ENCODE measurements at regions not wholly inside any gene's neighbourhood (a gene's known extent, or its start where the extent isn't known, plus 50 kb on each side); places are given as distances from the start of the nearest gene placed in this dataset.

DNA sequence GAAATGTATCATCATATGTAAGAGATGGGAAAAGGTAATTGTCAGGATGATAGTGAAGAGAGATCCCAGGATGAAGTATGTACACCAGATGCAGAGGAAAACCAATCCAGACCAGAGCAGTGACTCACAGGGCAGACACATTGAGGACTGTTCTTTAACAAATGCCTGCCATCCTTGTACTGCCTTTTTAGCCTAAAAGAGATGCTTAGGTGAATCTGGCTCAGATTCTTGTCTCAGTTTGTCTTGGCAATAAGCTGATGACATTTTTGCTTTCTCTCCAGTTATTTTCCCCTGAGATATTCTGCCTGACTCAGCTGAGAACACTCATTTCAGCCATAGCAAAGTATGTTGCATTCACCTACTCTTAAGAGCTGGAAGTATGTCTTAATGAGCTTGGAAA lies 405.3 kb upstream of the USP15 start:
- peaks cover 3% of the 10 kb centered on the region for H3K4me1 Mint-ChIP-seq
- H3K27me3 ChIP-seq, result no peaks in the 10 kb centered on the region

DNA sequence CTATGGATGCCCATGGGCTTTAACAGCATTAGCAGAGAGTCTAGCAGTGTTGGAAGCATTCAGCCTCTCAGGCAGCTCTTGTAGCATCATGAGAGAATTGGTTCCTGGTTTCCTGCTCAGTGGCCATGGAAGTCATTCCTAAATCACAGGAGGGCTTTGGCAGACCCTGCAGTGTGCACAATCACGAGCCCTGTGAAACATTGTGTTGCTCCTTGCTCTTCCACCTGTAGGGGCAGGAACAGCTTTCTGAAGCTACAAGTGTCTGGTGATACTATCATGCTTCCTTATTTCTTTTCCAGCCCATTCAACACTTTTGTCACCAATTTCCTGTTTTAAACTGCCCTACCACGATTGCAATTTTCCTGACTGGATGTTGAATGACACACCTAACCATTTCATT lies 402.2 kb upstream of the USP15 start:
- no peak overlapping the region for H3K27ac Mint-ChIP-seq
- no peaks in the 10 kb centered on the region for H3K27me3 Mint-ChIP-seq (ENCODE audit: insufficient read depth, low read depth)
- no peak overlapping the region for H3K4me3 ChIP-seq
- H2AFZ ChIP-seq (replicated peaks), result peak overlapping the region; percentile 55
- no peaks in the 10 kb centered on the region for H4K20me1 ChIP-seq (ENCODE audit: low read depth)
- no peaks in the 10 kb centered on the region for H3K9me3 Mint-ChIP-seq
- no peaks in the 10 kb centered on the region for H3K36me3 Mint-ChIP-seq
- no peaks in the 10 kb centered on the region for H3K9me3 ChIP-seq (ENCODE audit: low read depth)
- no peaks in the 10 kb centered on the region for H3K79me2 ChIP-seq (ENCODE audit: low read depth)
- no peak overlapping the region for H3K27ac ChIP-seq
- no peaks in the 10 kb centered on the region for H3K4me1 ChIP-seq
- no peak overlapping the region for H3K4me2 ChIP-seq
- peaks cover 16% of the 10 kb centered on the region for H3K4me1 Mint-ChIP-seq
- H3K36me3 ChIP-seq, result no peaks in the 10 kb centered on the region
- no peak for TF ChIP-seq EZH2phosphoT487 (IDR thresholded peaks at IDR 0.05)
- no peak for TF ChIP-seq EZH2 (IDR thresholded peaks at IDR 0.05)
- TF ChIP-seq, protein P1, sequence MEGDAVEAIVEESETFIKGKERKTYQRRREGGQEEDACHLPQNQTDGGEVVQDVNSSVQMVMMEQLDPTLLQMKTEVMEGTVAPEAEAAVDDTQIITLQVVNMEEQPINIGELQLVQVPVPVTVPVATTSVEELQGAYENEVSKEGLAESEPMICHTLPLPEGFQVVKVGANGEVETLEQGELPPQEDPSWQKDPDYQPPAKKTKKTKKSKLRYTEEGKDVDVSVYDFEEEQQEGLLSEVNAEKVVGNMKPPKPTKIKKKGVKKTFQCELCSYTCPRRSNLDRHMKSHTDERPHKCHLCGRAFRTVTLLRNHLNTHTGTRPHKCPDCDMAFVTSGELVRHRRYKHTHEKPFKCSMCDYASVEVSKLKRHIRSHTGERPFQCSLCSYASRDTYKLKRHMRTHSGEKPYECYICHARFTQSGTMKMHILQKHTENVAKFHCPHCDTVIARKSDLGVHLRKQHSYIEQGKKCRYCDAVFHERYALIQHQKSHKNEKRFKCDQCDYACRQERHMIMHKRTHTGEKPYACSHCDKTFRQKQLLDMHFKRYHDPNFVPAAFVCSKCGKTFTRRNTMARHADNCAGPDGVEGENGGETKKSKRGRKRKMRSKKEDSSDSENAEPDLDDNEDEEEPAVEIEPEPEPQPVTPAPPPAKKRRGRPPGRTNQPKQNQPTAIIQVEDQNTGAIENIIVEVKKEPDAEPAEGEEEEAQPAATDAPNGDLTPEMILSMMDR (IDR thresholded peaks at IDR 0.05), result no peak
- no peak for DNase-seq (ENCODE audit: low spot score)
- H3K27me3 ChIP-seq, result no peaks in the 10 kb centered on the region
- H3K9ac ChIP-seq, result no peak overlapping the region
- peaks cover 3% of the 10 kb centered on the region for H3F3A ChIP-seq (ENCODE audit: low read depth)
- no peak overlapping the region for H3K4me3 Mint-ChIP-seq

More for the DNA sequence above, 405.3 kb upstream of the USP15 start:
- H3K4me3 Mint-ChIP-seq, result no peak overlapping the region
- H3F3A ChIP-seq (ENCODE audit: low read depth), result no peaks in the 10 kb centered on the region
- H3K27ac Mint-ChIP-seq, result no peak overlapping the region
- no peak overlapping the region for H3K9ac ChIP-seq
- H3K27ac ChIP-seq, result no peak overlapping the region
- no peaks in the 10 kb centered on the region for H3K9me3 Mint-ChIP-seq
- no peaks in the 10 kb centered on the region for H3K36me3 ChIP-seq
- H3K9me3 ChIP-seq (ENCODE audit: low read depth), result no peaks in the 10 kb centered on the region
- H3K4me3 ChIP-seq, result no peak overlapping the region
- no peaks in the 10 kb centered on the region for H3K4me1 ChIP-seq
- no peaks in the 10 kb centered on the region for H3K36me3 Mint-ChIP-seq
- H2AFZ ChIP-seq (replicated peaks), result no peak overlapping the region
- H3K27me3 Mint-ChIP-seq (ENCODE audit: insufficient read depth, low read depth), result peaks cover 4% of the 10 kb centered on the region
- no peak overlapping the region for H3K4me2 ChIP-seq
- no peaks in the 10 kb centered on the region for H4K20me1 ChIP-seq (ENCODE audit: low read depth)
- no peak for DNase-seq (ENCODE audit: low spot score)
- TF ChIP-seq EZH2 (IDR thresholded peaks at IDR 0.05) (no peak), EZH2phosphoT487 (IDR thresholded peaks at IDR 0.05) (no peak)
- TF ChIP-seq, protein P1 (IDR thresholded peaks at IDR 0.05), result no peak
- no peaks in the 10 kb centered on the region for H3K79me2 ChIP-seq (ENCODE audit: low read depth)

DNA sequence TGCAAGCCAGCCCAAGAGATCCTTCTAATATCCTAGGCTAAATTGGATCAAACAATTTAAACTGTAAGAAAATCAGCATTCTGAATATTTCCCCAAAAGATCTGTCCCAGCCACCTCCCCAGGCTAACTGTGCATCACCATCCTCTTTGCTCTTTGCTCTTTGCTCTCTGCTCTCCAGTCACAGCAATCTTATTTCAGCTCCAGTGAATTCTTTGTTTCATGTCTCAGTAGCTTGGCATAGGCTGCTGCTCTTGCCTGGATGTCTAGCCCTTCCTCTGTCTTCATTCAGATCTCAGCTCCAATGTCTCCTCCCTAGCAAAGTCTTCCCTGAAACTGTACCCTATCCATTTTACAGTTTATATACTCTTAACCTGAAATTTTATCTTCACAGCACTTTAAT lies 399.8 kb upstream of the USP15 start:
- Mint-ChIP-seq H3K9me3 (no peaks in the 10 kb centered on the region), H3K4me3 (no peak overlapping the region), H3K4me1 (peaks cover 17% of the 10 kb centered on the region), H3K36me3 (no peaks in the 10 kb centered on the region), H3K27me3 (ENCODE audit: insufficient read depth, low read depth) (no peaks in the 10 kb centered on the region), H3K27ac (peak overlapping the region; percentile 26)
- H3F3A ChIP-seq (ENCODE audit: low read depth), result peaks cover 3% of the 10 kb centered on the region
- H3K4me2 ChIP-seq, result peak overlapping the region; percentile 2
- no peak for TF ChIP-seq EZH2 (IDR thresholded peaks at IDR 0.05)
- TF ChIP-seq, protein P1 (IDR thresholded peaks at IDR 0.05), result no peak
- H3K79me2 ChIP-seq (ENCODE audit: low read depth), result no peaks in the 10 kb centered on the region
- no peak overlapping the region for H3K4me3 ChIP-seq
- no peaks in the 10 kb centered on the region for H3K27me3 ChIP-seq
- no peaks in the 10 kb centered on the region for H3K9me3 ChIP-seq (ENCODE audit: low read depth)
- no peaks in the 10 kb centered on the region for H4K20me1 ChIP-seq (ENCODE audit: low read depth)
- DNase-seq (ENCODE audit: low spot score), result peak; percentile 69
- no peak overlapping the region for H3K9ac ChIP-seq
- H3K27ac ChIP-seq, result no peak overlapping the region
- no peak overlapping the region for H2AFZ ChIP-seq (replicated peaks)
- H3K36me3 ChIP-seq, result no peaks in the 10 kb centered on the region
- no peaks in the 10 kb centered on the region for H3K4me1 ChIP-seq
